PFSK-1 (cell line): ENCODE measurements at regions not wholly inside any gene's neighbourhood (a gene's known extent, or its start where the extent isn't known, plus 50 kb on each side); places are given as distances from the start of the nearest gene placed in this dataset.

Experiments
- POLR2AphosphoS5 ChIP-seq: IDR thresholded peaks from 2 replicates; pipeline ENCODE4 v1.6.1; 2012; ENCODE audit warnings: low read depth, mild to moderate bottlenecking, control low read depth, low read length, moderate library complexity
- SIN3A ChIP-seq: IDR thresholded peaks from 2 replicates; pipeline ENCODE4 v1.6.1; 2012; ENCODE audit warnings: mild to moderate bottlenecking, low read length, moderate library complexity, borderline replicate concordance; ENCODE audit not compliant: insufficient read depth
- TF ChIP-seq, protein P1 (sequence below), 2 experiments: IDR thresholded peaks; 2 replicates each; pipeline versions ENCODE4 v1.6.1 to v1.8.0; 2011 to 2012; ENCODE audit warnings: low read depth in 2 of 2, low read length in 2 of 2, control low read depth in 1 of 2, inconsistent platforms in 1 of 2, mild to moderate bottlenecking in 1 of 2, moderate library complexity in 1 of 2; ENCODE audit not compliant: insufficient read depth in 1 of 2

DNA sequence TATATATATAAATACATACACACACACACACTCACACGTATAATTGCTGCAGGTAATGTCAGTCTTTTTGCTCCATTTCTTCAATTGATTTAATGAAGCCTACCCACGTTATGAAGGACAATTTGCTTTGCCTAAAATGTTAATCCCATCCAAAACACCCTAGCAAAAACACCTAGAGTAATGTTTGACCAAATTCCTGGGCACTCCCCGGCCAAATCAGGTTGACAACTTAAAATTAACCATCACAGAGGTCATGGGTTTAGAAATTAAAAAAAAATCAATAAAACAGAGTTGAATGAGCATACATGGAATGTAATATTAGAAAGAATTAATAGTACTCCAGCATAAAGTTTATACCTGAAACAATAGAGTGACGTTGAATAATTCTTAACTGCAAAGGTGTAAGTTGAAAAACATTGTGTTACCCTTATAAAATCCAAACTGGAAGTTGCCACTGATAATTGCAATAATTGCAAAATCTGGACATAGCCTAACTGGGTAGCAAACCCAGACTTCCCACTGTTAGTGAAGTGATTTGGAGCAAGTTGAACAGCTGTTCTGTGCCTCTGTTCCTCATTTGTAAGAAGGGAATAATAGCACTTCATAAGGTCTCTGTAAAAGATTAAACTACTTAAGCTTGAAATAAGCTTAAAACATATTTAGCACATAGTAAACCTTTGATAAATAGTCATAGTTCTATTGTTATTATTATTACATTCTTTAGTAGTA is 2120.5 kb downstream of the PCDH7 start:
- TF ChIP-seq POLR2AphosphoS5 (no peak), SIN3A (no peak)
- TF ChIP-seq, protein P1, sequence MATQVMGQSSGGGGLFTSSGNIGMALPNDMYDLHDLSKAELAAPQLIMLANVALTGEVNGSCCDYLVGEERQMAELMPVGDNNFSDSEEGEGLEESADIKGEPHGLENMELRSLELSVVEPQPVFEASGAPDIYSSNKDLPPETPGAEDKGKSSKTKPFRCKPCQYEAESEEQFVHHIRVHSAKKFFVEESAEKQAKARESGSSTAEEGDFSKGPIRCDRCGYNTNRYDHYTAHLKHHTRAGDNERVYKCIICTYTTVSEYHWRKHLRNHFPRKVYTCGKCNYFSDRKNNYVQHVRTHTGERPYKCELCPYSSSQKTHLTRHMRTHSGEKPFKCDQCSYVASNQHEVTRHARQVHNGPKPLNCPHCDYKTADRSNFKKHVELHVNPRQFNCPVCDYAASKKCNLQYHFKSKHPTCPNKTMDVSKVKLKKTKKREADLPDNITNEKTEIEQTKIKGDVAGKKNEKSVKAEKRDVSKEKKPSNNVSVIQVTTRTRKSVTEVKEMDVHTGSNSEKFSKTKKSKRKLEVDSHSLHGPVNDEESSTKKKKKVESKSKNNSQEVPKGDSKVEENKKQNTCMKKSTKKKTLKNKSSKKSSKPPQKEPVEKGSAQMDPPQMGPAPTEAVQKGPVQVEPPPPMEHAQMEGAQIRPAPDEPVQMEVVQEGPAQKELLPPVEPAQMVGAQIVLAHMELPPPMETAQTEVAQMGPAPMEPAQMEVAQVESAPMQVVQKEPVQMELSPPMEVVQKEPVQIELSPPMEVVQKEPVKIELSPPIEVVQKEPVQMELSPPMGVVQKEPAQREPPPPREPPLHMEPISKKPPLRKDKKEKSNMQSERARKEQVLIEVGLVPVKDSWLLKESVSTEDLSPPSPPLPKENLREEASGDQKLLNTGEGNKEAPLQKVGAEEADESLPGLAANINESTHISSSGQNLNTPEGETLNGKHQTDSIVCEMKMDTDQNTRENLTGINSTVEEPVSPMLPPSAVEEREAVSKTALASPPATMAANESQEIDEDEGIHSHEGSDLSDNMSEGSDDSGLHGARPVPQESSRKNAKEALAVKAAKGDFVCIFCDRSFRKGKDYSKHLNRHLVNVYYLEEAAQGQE (IDR thresholded peaks at IDR 0.05; ENCODE audit: insufficient read depth in 1 of 2, low read depth in 2 of 2, low read length in 2 of 2) = no peak
